BJ (cell line): ENCODE measurements at regions not wholly inside any gene's neighbourhood (a gene's known extent, or its start where the extent isn't known, plus 50 kb on each side); places are given as distances from the start of the nearest gene placed in this dataset.

Experiments used
- CTCF ChIA-PET: fragments of 350-600 bp; formaldehyde crosslinking; extraction: SDS; loops from one replicate; lab custom pipeline; 2021; ENCODE audit warnings: antibody characterized with exemption, inconsistent platforms; lab: Yijun Ruan, JAX
- POLR2A ChIA-PET: fragments of 300-600 bp; sonication (Branson Sonifier 250); formaldehyde crosslinking; extraction: SDS; loops from one replicate; lab custom pipeline; 2021; ENCODE audit warnings: antibody characterized with exemption; lab: Charles Lee
- DNase-seq: peaks from one replicate; pipeline ENCODE4 v3.0.0-alpha.2; 2011; ENCODE audit warnings: low read depth
- H3K27me3 ChIP-seq: 2 replicates; pipeline ENCODE4 v1.6.0; 2011; ENCODE audit warnings: low read length; ENCODE audit not compliant: control insufficient read depth, insufficient read depth
- H3K36me3 ChIP-seq: 2 replicates; pipeline ENCODE4 v1.5.1; 2011; ENCODE audit warnings: low read length; ENCODE audit not compliant: control insufficient read depth, insufficient read depth
- H3K4me3 ChIP-seq: 2 replicates; pipeline ENCODE4 v1.5.1; 2011; ENCODE audit warnings: low read depth, mild to moderate bottlenecking, control low read depth, low read length
- CTCF ChIP-seq: IDR thresholded peaks from 2 replicates; pipeline ENCODE4 v1.5.1; 2011; ENCODE audit warnings: low read depth, mild to moderate bottlenecking, control low read depth, inconsistent platforms, low read length, moderate library complexity; ENCODE audit not compliant: insufficient read depth

- CTCF ChIA-PET, result no interaction called here
- POLR2A ChIA-PET, result no interaction called here
- TF ChIP-seq CTCF, result no peak
- H3K4me3 ChIP-seq, result no peak overlapping the region
- no peak for DNase-seq
- H3K27me3 ChIP-seq, result no peaks in the 10 kb centered on the region
- no peaks in the 10 kb centered on the region for H3K36me3 ChIP-seq
These were observed 88.2 kb upstream of the NTF3 start for GRCh38 chr12:5343711-5344110.

GRCh38 chr12:5344131-5344530 lies 87.8 kb upstream of the NTF3 start:
- H3K27me3 ChIP-seq, result no peaks in the 10 kb centered on the region
- H3K36me3 ChIP-seq, result no peaks in the 10 kb centered on the region
- ChIA-PET POLR2A (no interaction called here), CTCF (no interaction called here)
- no peak for TF ChIP-seq CTCF
- no peak overlapping the region for H3K4me3 ChIP-seq
- no peak for DNase-seq

GRCh38 chr12:5345534-5345933 lies 86.4 kb upstream of the NTF3 start:
- no peaks in the 10 kb centered on the region for H3K36me3 ChIP-seq
- TF ChIP-seq CTCF, result no peak
- no peak overlapping the region for H3K4me3 ChIP-seq
- ChIA-PET POLR2A (no interaction called here), CTCF (no interaction called here)
- no peaks in the 10 kb centered on the region for H3K27me3 ChIP-seq
- DNase-seq, result no peak

DNA sequence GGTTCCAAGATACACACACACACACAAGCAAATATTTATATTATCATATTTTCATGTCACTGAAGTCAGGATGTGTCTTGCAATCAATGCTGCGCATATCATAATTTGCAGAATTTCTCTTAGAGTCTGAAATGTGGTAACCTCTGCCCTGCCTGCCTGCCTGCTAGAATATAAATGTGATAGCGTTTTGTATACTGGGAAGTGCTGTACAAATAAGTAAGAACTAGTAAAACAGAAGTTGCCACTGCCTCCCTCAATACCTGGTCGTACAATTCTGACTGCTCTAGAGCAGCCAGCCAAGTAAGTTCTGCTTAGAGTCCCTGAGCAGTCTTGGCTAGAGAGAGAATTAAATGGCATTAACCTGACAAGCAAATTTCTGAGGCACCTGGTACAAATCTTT lies 83.9 kb upstream of the NTF3 start:
- DNase-seq, result no peak
- TF ChIP-seq CTCF, result no peak
- Histone ChIP-seq H3K27me3 (no peaks in the 10 kb centered on the region), H3K4me3 (no peak overlapping the region), H3K36me3 (no peaks in the 10 kb centered on the region)
- ChIA-PET CTCF (no interaction called here), POLR2A (no interaction called here)

- Histone ChIP-seq H3K4me3 (no peak overlapping the region), H3K36me3 (no peaks in the 10 kb centered on the region), H3K27me3 (no peaks in the 10 kb centered on the region)
- no peak for TF ChIP-seq CTCF
- no peak for DNase-seq
- CTCF ChIA-PET, result no interaction called here
- POLR2A ChIA-PET, result no interaction called here
These were observed 83.4 kb upstream of the NTF3 start for GRCh38 chr12:5348491-5348890.
